HG03558 (cell line): ENCODE measurements at regions not wholly inside any gene's neighbourhood (a gene's known extent, or its start where the extent isn't known, plus 50 kb on each side); places are given as distances from the start of the nearest gene placed in this dataset.

Experiments
- ATAC-seq: cut with Tn5 transposase; IDR thresholded peaks from one replicate; pipeline ENCODE4 v1.9.1; 2021; ENCODE audit warnings: moderate number of reproducible peaks; ENCODE audit not compliant: unreplicated experiment; ENCODE audit errors: extremely low read depth

- ATAC-seq, result no peak
Measured at GRCh38 chr1:108017698-108018097, 52.7 kb upstream of the VAV3 start.

GRCh38 chr1:108016451-108016920, 51.5 kb upstream of the VAV3 start:
- no peak for ATAC-seq
